GM21381 (cell line): ENCODE measurements at regions not wholly inside any gene's neighbourhood (a gene's known extent, or its start where the extent isn't known, plus 50 kb on each side); places are given as distances from the start of the nearest gene placed in this dataset.
"Not testable (repeated sequence)": the region's sequence is repeated elsewhere in the genome, so short reads cannot be mapped to it uniquely, and the experiment has no call there.

ENCODE experiments used
- ATAC-seq: cut with Tn5 transposase; IDR thresholded peaks from one replicate; pipeline ENCODE4 v1.9.1; 2021; ENCODE audit warnings: mild to moderate bottlenecking, moderate library complexity; ENCODE audit not compliant: unreplicated experiment

DNA sequence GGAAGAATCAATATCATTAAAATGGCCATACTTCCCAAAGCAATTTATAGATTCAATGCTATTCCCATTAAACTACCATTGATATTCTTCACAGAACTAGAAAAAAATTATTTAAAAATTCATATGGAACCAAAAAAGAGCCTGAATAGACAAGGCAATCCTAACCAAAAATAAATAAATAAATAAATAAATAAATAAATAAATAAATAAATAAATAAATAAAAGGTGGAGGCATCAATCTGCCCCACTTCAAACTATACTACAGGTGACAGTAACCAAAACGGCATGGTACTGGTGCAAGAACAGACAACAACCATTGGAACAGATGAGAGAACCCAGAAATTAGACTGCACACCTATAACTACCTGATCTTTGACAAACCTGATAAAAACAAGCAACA, 598.5 kb upstream of the GRM3 start:
- not testable (repeated sequence) for ATAC-seq

DNA sequence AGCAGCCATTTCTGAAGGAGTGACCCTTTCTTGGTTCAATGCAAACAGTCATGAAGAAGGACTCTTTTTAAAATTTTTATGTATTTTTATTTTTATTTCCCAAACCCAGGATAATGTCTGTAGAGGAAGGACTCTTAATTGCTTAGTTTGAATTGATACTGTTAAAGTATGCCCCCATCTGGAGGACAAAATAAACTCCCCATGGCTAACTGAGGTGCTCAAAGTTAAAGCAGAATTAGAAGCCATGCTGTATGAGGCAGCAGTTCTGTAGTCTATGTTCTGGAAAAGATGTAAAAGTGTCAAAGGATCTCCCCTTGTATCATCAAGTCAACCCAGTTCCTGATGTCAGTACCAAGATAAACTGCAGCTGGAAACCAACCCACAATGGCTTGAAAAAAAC, 617.9 kb upstream of the GRM3 start:
- no peak for ATAC-seq

GRCh38 chr7:86013662-86014061, 630.0 kb upstream of the GRM3 start:
- ATAC-seq, result no peak

DNA sequence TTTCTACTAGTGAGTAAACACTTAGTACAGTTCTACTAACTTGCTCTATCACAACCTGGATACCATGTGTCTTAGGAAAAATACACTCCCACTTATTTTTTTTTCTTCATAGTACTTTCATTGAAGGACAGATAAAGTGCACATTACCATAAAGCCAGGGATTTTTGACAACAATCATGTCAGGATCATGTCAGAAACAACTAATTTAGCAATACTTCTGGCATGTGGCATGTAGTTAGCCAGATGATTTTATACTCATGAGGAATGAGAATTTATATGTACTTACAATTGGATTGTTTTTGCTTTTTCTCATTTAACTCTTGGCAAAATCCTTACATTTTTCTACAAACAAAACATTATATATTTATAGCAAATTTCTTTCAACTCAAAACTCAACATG, 630.7 kb upstream of the GRM3 start:
- no peak for ATAC-seq

GRCh38 chr7:86008898-86009297, 634.8 kb upstream of the GRM3 start:
- ATAC-seq, result no peak

GRCh38 chr7:86006909-86007308, 636.8 kb upstream of the GRM3 start:
- no peak for ATAC-seq

DNA sequence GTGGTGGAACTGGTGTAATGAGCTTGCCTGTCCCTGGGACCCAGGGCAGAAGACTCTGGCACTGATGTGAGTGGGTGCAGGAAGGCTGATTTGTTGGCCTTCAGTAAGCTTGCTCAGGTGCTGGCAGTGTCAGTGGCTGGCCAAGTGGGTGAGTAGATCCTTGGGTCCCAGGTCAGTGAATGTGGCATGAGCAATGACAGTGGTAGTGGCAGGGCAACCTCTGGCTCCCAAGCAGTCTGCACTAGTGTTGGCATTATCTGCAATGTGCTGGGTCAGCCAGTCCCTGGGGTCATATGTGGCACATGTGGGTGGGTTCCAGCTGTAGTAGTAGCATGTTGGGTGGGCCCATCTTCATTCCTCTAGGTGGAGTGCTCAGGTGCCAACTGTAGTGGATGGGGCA, 640.9 kb upstream of the GRM3 start:
- no peak for ATAC-seq

DNA sequence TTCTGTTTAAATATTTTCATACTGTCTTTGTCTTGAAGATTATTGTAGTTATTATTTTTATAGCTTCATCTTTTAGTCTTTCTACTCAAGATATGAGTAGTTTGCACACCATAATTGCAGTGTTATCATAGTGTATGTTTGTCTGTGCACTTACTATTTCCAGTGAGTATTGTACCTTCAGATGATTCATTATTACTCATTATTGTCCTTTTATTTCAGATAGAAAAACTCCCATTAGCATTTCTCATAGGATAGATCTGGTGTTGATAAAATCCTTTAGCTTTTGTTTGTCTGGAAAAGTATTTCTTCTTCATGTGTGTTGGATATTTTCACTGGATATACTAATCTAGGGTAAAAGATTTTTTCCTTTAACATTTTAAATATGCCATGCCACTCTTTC, 646.2 kb upstream of the GRM3 start:
- no peak for ATAC-seq

- ATAC-seq, result no peak
Measured at GRCh38 chr7:85995101-85995500, 648.6 kb upstream of the GRM3 start.

DNA sequence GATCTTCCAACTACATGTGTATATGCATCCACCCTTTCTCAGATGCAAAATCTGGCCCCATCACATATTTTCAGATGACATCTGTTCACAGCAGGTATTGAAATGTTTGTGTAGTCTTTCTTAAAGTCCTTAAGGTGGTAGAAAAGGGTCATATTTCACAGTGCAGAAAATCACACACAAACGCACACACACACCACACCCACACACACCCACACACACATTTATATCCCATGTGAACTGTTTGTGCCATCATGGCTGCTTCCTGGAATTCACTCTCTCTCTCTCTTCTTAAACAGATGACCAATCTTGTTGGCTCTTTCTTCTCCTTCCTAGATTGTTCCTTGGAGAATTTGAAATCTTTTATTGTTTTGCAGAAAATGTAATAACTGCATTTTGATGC, 663.0 kb upstream of the GRM3 start:
- no peak for ATAC-seq

DNA sequence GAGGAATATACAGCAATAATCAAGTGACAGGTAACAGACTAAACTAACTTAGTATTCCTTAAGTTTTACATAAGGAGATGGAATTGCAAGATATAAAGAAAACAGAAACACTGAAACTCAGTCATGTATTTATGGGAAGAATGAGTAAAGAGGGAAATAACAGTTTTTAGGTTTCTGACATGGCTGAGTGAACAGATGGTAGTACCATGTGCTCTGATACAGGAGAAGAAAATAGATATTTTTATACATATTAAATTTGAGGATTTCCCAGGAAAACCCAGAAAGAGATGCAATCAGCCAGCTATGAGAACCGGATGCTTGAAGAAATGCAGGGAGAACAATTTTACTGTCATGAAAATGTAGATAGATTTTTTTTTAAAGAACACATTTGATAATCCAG, 669.5 kb upstream of the GRM3 start:
- ATAC-seq, result no peak

DNA sequence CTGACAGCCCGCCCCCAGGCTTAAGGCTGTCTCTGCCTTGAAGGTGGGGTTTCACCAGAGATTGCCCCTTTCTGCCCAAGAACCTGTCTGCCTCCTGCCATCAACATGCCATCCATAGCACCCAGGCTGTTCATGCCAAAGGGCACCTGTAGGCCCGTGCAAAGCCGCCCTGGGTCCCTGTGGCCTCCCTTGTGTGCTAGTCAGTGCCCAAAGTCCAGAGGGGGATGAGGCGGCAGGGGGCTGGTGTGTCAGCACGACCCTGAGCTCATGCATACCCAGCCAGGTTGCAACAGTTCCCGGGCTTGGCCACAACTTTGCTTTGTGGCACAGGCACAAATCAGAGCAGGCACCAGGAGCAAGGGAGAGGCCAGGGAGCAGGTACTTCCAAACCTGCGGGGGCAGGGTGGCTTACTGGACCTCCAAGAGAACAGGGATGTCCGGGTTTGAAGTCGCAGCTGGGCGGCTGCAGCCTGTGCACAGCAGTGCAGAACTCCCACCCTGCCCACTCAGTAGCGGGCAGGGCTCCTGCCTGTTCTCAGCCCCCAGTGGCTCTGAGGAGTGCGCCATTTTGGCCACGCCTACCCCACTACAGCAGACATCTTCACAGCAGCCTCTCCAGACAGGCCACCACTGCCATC, 671.1 kb upstream of the GRM3 start:
- ATAC-seq, result no peak

- ATAC-seq, result no peak
Measured at GRCh38 chr7:85954961-85955360, 688.7 kb upstream of the GRM3 start.

- ATAC-seq, result no peak
Measured at GRCh38 chr7:85950871-85951270, 692.8 kb upstream of the GRM3 start.

DNA sequence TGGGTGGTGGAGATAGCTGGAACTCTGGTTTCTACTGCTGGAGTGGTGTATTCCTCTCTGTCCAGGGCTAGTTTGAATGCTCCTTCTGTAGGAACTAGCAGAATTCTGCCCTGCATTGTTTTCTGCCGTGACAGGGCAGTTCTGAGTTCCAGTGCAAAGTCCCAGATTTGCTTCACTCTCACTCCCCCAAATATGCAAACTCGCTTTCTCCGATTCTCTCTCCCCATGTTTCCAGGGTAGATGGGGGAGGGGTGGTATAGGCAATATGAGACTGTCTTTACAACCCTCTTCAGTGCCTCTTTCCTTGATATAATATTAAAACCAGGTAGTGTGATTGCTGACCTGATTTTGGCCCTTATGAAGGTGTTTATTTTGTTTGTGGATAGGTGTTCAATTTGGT, 693.3 kb upstream of the GRM3 start:
- no peak for ATAC-seq

- no peak for ATAC-seq
Measured at GRCh38 chr7:85947767-85948166, 695.9 kb upstream of the GRM3 start.

- ATAC-seq, result no peak
Measured at GRCh38 chr7:85940798-85941197, 702.9 kb upstream of the GRM3 start.

DNA sequence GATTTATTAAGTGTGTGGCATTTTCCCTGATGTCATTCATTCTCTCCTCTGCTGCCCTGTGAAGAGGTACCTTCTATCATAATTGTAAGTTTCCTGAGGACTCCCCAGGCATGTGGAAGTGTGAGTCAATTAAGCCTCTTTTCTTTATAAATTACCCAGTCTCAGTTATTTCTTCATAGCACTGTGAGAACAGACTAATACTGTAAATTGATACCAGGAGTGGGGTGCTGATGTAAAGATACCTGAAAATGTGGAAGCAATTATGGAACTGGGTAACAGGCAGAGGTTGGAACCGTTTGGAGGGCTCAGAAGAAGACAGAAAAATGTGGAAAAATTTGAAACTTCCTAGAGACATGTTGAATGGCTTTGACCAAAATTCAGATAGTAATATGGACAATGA, 711.8 kb upstream of the GRM3 start:
- no peak for ATAC-seq

- no peak for ATAC-seq
Measured at GRCh38 chr7:85928500-85928899, 715.2 kb upstream of the GRM3 start.

DNA sequence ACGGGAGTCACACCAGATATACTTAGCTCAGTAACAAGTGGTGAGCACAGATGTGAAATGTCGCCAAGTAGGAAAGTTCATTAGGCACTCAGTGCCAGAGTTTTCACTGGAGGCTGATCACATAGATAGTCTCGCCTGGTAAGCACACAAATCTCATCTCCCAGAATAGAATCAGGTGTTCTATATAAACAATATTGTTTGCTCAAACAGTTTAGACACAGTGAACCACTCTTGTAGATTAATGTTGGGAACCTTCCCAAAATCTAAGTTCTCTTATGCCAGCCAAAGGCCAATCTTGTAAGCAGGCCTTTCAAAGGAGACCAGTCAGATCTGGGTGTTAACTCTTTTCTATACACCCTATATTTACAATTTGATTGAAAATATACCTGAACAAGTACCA, 716.5 kb upstream of the GRM3 start:
- no peak for ATAC-seq

DNA sequence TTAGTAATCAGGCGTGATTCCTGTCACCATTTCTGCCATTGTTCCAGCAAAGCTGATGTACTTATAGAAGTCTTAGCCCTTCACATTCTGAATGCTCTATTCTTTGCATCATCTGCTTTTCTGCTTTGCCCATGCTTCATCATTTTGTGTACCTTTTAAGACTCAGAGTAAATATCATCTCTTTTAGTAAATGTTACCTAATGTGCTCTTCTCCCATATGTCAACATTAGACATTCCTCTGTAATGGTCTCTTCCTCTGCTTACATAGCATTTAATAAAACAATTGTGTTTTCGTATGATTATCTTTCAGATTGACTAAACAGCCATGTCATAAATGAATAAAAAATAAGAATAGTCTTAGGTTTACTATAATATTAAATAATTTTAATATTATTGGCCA, 719.6 kb upstream of the GRM3 start:
- no peak for ATAC-seq

DNA sequence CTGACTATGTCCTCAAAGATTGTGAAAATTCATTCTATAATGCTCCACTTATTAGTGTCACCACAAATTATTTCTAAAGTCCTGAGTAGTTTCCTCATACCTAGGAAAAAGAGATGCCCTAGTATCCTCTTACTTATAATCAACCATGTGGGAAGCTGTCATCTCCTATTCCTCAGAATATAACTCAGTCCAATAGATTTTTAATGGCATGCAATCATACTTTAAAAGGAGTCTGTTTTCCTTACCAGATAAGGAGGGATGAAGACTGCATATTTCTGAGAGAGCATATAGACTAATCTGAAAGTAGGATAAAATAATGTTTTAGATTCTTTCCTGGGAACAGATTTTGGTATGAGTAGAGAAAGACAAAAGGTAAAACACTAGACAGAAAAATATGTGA, 727.7 kb upstream of the GRM3 start:
- no peak for ATAC-seq

DNA sequence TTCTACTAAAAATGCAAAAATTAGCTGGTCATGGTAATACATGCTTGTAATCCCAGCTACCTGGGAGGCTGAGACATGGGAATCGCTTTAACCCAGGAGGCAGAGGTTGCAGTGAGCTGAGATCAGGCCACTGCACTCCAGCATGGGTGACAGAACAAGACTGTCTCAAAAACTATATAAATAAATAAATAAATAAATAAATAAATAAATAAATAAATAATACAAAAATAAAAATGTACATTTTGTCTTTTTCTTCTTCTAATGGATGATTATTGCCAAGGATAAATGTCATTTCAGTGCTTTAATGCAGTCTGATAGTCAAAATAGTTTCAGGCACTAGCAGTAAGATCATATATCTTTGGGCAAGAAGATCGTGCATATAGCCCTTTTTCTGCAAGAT, 727.6 kb upstream of the SEMA3D start:
- no peak for ATAC-seq

- ATAC-seq, result no peak
Measured at GRCh38 chr7:85908051-85908450, 721.2 kb upstream of the SEMA3D start.
